ENCODE measurements at regions not wholly inside any gene's neighbourhood (a gene's known extent, or its start where the extent isn't known, plus 50 kb on each side); places are given as distances from the start of the nearest gene placed in this dataset.
"Not testable (repeated sequence)": the region's sequence is repeated elsewhere in the genome, so short reads cannot be mapped to it uniquely, and the experiment has no call there.

DNA sequence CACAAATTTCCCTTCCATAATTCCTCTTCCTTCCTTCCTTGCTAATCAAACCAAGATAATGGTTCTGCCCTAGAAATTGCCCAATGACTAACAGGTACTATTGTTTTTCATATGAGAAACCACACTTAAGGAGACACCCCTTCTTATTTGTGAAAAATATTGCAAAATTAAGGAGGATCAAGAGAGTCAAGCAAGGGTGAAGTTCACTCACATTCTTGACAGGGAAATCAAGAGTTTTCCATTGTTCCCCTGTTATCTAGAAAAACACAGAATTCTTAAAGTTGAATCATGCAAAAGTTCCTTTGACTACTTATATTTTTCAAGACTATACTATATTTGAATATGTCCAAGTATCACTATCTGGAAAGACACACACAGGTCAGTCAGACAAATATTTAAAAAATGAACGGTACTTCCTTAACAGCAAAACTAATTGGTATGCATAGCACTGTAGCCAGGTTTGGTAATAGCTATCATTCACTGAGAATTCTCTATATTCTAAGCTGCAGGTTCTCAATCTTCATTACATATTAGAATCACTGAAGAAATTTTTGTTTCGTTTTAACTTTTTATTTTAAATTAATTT lies 897.2 kb downstream of the DIAPH3 start:
- DNase-seq: no peak

DNA sequence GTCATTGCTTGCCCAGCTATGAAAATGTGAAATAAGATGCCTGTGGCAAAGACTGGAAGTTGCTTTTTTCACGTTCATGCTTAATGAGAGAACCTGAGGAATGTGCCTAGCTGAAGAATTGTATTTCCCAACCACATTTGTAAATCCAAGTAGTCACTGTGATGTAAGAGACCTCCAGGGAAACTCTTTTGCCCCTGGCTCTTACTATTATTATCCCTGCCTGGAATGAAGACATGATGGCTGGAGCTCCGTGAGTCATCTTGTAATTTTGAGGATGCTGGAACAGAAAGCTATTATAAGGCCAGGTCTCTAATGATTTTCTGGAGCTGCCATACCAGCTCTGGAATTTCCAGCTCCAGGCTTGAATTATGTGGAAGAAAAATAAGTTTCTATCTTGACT lies 894.3 kb downstream of the DIAPH3 start:
- no peak for DNase-seq

- DNase-seq: no peak
Observed at GRCh38 chr13:59270327-59270726, 893.4 kb downstream of the DIAPH3 start.

DNA sequence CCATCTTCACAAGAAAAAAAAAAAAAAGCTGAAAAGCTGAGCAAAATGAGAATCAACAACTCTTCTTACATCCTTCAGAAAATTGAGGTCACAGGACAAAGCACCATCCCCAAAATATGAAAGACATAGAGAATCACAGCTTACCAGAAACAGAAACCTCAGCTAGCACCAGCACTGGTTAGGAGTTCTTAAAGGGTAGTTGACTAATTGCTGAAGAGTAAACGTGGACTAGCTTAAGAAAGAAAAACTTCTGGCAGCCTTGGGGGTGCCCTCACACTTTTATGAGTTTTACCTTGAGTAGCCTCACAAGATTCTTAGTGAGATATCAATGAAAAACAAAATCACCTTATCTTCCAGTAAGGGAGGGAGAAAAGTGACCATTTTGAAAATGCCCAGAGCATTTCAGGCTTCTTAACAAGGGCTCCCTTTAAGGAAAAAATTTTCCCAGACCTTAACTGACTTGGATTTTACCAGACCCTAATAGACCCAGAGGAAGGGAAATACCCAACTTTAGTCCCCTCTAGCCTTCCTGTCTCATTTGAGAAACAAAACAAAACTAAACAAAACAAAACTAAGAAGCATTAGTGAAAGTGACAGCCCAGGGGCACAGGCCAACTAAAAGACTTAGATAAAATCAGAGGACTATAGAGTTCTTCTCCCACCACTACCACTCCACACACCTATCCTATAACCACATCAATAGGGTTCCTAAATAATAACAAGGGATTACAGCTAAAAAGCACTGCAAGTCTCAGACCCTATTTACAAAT lies 888.6 kb downstream of the DIAPH3 start:
- DNase-seq: no peak

GRCh38 chr13:59276436-59276835 lies 887.3 kb downstream of the DIAPH3 start:
- DNase-seq: no peak

DNA sequence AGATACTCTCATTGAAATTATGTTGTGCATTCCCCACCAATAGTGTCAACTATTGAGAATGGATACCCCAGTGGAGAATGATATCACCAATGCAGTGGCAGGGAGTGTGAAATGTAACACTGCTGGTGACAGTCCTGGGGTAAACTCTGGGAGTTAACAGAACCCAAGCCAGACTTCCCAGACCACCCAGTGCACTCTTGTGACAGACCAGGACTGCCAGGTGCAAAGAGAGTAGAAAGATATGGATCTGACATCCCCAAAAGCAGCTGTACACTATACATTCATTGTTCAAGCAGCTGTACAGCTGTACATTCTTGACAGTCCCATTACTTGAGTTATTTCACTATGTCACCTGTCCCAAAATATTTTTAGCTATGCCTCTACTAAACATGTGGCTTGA lies 886.6 kb downstream of the DIAPH3 start:
- DNase-seq: no peak

DNA sequence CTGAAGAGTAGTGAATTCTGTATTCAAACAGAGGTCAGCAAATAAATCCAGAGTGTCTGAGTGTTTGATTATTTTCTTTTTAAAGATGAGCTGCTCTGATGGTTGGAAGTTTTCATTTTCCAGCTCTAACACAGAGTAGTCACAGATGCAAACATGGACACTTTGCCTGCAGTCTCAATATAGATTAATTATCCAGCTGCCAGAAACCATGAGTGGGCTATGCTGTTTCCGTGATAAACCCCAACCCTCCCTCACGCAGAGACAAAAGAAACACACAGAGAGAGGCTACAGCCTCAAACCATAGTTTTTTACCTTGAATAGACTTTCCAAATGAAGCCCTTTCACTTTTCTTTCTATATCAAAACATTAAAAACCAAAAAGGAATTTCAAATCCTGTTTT lies 884.7 kb downstream of the DIAPH3 start:
- no peak for DNase-seq

DNA sequence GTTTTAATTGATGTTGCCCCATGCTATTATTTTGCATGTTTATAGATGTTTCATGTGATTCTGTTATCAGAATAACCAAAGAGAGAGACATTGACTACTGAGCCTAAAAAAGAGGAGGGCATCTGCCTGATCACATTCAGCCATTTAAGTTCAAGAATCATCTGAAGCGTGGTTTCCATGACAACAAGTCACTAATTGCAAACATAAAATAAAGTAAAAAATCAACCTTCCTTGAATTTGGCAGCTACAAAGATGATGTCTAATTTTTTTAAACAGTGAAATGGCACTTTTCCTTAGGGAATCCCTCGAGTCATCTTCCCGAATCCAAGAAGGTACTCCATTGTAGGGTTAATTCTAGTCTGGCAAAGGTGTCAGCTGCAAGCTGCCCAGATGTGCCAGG lies 884.2 kb downstream of the DIAPH3 start:
- DNase-seq: no peak

DNA sequence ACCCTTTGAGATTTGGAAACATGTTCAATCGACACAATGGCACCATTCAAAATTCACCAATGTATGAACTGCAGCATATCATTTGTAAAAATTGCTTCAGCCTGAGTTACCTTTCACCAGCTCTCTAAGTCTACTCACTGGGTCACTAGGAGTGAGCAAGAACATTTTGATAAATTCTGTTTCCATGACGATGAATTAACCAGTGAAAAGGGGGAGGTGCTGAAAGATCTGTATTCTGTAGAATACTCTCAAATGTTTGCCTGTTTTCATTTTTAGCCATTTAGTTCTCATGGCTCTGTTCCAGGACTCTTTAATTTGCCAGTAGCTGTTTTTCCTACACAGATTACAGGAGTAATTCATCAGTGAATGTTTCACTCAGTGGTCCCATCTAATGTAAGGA lies 883.4 kb downstream of the DIAPH3 start:
- DNase-seq: no peak

- no peak for DNase-seq
Observed at GRCh38 chr13:59281453-59281852, 882.3 kb downstream of the DIAPH3 start.

GRCh38 chr13:59292240-59292639 lies 871.5 kb downstream of the DIAPH3 start:
- DNase-seq: not testable (repeated sequence)

- DNase-seq: no peak
Observed at GRCh38 chr13:59299584-59299983, 864.1 kb downstream of the DIAPH3 start.

DNA sequence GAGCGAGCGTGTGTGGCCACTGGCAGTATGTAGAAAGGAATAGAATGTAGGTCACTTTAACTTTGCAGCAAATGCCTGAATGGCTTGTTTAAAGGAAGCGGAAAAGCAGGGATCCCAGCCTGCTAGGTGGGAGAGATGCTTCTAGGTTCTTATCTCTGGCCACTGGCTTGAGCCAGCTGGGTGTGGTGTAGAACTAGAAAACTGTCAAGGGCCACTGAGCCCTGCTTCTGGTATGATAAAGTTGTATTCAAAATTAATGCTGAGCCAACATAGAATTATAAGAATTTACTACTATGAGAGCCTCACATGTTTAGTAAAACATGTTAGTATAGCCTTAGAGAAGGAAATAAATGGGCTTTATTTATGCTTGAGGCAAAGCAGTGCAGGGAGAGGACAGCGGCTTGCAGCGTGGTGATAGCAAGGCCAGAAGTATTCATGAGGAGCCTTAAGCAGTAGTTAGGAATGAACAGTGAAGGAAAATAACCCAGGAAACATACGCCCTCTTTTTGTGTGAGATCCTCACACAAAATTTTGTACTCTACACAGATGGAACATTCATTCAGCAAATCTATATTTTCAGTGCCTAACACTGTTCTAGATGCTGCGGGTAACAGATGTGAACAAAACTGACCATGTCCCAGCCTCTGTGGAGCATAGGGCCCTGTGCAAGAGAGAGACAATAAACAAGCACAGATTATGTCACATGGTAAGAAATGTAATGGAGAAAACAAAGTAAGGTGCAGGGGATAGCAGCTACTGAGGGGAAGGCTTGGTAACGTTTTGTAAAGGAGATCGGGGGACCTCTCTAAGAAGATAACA lies 863.2 kb downstream of the DIAPH3 start:
- no peak for DNase-seq

DNA sequence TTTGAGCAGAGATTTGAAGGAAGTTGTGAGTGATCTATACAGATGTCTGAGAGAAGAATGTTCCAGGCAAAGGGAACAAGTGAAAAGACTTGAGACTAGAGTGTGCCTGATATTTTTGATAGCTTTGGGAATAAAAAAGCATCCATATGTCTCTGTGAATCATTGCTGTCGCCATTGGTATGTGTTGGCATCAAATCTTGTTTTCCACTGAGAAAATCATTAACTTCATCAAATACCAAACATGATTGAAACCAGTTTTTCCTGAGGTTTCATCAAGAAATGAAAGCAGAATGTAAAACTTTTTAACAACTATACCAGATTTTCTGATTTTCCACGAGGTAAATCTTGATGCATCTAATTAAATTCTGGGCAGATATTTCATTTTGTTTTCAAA lies 862.6 kb downstream of the DIAPH3 start:
- DNase-seq: no peak

DNA sequence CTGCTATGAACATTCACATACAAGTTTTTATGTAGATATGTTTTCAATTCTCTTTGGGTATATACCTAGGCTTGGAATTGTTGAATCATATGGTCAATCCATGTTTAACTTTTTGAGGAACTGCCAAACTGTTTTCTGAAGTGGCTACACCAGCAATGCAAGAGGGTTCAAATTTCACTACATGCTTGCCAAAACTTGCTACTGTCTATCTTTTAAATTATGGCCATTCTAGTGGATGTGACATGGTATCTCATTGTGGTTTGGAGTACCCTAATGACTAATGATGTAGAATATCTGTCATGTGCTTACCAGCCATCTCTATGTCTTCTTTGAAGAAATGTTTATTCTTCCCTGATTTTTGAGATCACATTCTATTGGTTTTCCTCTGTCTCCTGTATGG lies 860.3 kb downstream of the DIAPH3 start:
- DNase-seq: no peak

- DNase-seq: no peak
Observed at GRCh38 chr13:59304596-59304995, 859.1 kb downstream of the DIAPH3 start.

DNA sequence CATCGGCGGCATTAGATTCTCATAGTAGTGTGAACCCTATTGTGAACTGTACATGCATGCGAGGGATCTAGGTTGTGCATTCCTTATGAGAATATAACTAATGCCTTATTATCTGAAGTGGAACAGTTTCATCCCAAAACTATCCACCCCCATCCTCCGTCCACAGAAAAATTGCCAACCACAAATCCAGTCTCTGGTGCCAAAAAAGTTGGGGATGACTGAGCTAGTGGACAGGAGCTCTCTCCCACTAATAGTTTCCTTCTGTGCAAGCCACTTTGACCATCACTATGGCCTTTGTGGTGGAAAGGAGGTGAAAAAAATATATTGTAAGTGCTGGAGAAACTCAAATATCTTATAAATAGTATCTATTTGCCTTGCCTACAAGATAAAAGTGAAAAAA lies 857.8 kb downstream of the DIAPH3 start:
- DNase-seq: no peak

DNA sequence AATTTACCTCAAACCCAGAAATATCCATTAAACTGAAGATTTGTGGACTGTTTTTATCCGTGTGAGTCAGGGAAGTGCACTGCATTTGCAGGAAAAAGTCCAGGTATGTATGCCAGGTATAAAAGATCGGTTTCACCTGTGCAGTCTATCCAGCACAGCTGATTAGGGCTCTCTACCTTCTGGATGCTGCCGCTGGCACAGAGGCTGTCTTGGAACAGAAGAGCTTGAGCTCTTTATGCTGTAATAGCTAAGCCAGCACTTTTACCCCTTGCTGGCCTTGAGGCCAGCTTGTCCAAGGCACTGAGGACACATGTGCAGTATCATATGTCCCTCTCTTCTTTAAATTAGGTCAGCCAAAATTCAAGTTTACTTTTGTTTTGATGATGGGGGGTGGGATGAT lies 851.0 kb downstream of the DIAPH3 start:
- DNase-seq: no peak

DNA sequence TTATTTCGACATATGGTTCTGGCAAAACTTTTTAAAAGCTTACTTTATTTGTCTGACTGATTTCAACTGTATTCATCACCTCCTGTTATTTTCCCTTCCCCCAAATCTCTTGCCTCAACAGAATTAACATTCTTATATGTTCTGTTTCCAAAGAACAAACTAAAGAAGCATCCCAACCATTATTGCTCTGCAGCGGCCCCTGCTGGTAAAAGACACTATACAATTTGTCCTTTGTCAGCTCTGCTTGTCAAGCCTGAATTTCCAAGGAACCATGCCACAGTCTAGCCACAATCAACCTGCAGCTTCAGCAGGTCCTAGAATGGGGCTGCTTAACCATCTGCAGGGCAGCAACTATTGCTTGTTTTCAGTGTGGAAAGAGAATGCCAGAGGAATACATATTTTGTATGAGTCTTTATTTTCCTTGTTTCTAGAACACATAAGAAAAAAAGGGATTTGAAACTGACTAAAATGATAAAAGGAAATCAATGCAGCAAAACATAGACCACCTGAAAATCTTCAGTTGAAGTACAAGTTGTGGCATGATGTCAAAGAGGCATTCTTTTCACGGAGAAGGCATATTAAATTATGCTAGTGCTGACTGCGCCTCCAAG lies 845.3 kb downstream of the DIAPH3 start:
- peak; percentile 66 to 75 for DNase-seq

DNA sequence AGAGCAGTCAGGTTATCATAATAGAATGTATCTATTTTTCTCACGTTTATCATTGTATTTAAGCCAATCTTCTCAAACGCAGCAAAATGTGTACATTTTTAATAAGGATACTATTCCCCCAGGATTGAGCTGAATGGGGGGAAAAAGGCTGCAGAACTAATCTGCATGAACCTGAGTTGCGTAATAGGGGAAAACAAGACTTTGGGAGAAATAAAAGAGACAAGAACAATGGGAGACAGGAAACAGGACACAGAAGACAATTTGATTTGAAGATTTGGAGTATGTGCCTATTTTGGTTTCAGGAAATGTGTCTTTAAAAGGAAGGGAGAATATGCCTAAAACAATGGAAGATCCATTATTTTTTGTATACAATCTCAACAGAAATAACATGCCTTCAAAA lies 844.5 kb downstream of the DIAPH3 start:
- DNase-seq: no peak

- no peak for DNase-seq
Observed at GRCh38 chr13:59320021-59320420, 843.7 kb downstream of the DIAPH3 start.

DNA sequence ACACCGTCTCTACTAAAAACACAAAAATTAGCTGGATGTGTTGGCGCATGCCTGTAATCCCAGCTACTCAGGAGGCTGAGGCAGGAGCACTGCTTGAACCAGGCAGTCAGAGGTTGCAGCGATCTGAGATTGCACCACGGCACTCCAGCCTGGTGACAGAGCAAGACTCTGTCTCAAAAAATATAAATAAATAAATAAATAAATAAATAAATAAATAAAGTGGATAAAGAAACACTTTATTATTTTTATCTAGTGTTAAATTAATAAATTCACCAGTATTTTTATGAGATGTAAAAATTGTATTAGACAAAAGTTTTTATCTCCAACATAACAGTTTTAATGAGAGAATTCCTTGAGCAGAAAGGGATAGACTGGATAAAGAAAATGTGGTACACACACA lies 839.3 kb downstream of the DIAPH3 start:
- not testable (repeated sequence) for DNase-seq

DNA sequence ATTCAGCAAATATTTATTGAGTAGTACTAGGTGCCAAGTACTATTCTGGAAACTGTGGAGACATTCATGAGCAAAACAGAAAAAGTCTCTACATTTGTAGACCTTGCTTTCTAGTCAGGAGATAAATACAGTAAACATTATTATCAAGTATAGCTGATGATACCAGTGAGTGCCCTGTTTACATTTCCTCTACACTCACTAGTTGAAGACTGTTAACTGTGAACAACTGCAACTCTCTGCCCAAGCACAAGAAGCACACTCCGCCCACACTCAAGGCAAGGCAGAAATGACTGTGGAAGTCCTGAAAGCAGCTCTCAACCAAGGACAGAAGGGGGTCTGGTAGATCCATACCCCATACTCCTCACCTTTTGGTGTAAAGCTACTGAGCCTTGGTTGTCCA lies 837.0 kb downstream of the DIAPH3 start:
- DNase-seq: no peak

- no peak for DNase-seq
Observed at GRCh38 chr13:59330764-59331163, 833.0 kb downstream of the DIAPH3 start.
